ENCODE measurements at regions not wholly inside any gene's neighbourhood (a gene's known extent, or its start where the extent isn't known, plus 50 kb on each side); places are given as distances from the start of the nearest gene placed in this dataset.

GRCh38 chr3:124293584-124293983 lies 301.7 kb upstream of the ROPN1 start:
- H3K36me3 ChIP-seq (ENCODE audit: control insufficient read depth, insufficient read depth, low read length), result no peaks in the 10 kb centered on the region

GRCh38 chr3:124295362-124295761 lies 303.4 kb upstream of the ROPN1 start:
- WGBS, 2 experiments (ENCODE audit: insufficient coverage in 2 of 2), result 100% methylated on average over 1 of the region's 3 CpGs; no CpG with 5 or more reads in 1 of the 2 experiments
- no peak overlapping the region for H3K27ac ChIP-seq (ENCODE audit: low read depth, low read length, severe bottlenecking)
- H3K36me3 ChIP-seq (ENCODE audit: control insufficient read depth, insufficient read depth, low read length), result no peaks in the 10 kb centered on the region
- no peaks in the 10 kb centered on the region for H3K9me3 ChIP-seq (ENCODE audit: control insufficient read depth, low read length)
- no peak overlapping the region for H3K4me3 ChIP-seq (ENCODE audit: extremely low read depth, insufficient read depth, low read length, poor library complexity, severe bottlenecking)
- peaks cover 10% of the 10 kb centered on the region for H3K4me1 ChIP-seq (ENCODE audit: control insufficient read depth, insufficient read depth, low read length, poor library complexity, severe bottlenecking)

More at GRCh38 chr3:124293584-124293983, 301.7 kb upstream of the ROPN1 start:
- no peak overlapping the region for H3K4me3 ChIP-seq (ENCODE audit: extremely low read depth, insufficient read depth, low read length, poor library complexity, severe bottlenecking)
- no CpG with 5 or more reads among the region's 2 CpGs for WGBS, 2 experiments (ENCODE audit: insufficient coverage in 2 of 2)
- H3K9me3 ChIP-seq (ENCODE audit: control insufficient read depth, low read length), result peaks cover 4% of the 10 kb centered on the region
- H3K27ac ChIP-seq (ENCODE audit: low read depth, low read length, severe bottlenecking), result no peak overlapping the region
- H3K4me1 ChIP-seq (ENCODE audit: control insufficient read depth, insufficient read depth, low read length, poor library complexity, severe bottlenecking), result peaks cover 3% of the 10 kb centered on the region

GRCh38 chr3:124296406-124296805 lies 304.5 kb upstream of the ROPN1 start:
- WGBS, 2 experiments (ENCODE audit: insufficient coverage in 2 of 2), result 94 to 96% methylated on average over 6 to 7 of the region's 7 CpGs
- H3K4me3 ChIP-seq (ENCODE audit: extremely low read depth, insufficient read depth, low read length, poor library complexity, severe bottlenecking), result no peak overlapping the region
- H3K9me3 ChIP-seq (ENCODE audit: control insufficient read depth, low read length), result no peaks in the 10 kb centered on the region
- no peaks in the 10 kb centered on the region for H3K36me3 ChIP-seq (ENCODE audit: control insufficient read depth, insufficient read depth, low read length)
- H3K27ac ChIP-seq (ENCODE audit: low read depth, low read length, severe bottlenecking), result no peak overlapping the region
- H3K4me1 ChIP-seq (ENCODE audit: control insufficient read depth, insufficient read depth, low read length, poor library complexity, severe bottlenecking), result peaks cover 10% of the 10 kb centered on the region

- H3K4me1 ChIP-seq (ENCODE audit: control insufficient read depth, insufficient read depth, low read length, poor library complexity, severe bottlenecking), result peaks cover 10% of the 10 kb centered on the region
These were observed 305.4 kb upstream of the ROPN1 start for GRCh38 chr3:124297062-124297980.

GRCh38 chr3:124298301-124298700 lies 306.4 kb upstream of the ROPN1 start:
- Histone ChIP-seq H3K4me1 (ENCODE audit: control insufficient read depth, insufficient read depth, low read length, poor library complexity, severe bottlenecking) (peaks cover 10% of the 10 kb centered on the region), H3K27ac (ENCODE audit: low read depth, low read length, severe bottlenecking) (no peak overlapping the region), H3K9me3 (ENCODE audit: control insufficient read depth, low read length) (no peaks in the 10 kb centered on the region), H3K4me3 (ENCODE audit: extremely low read depth, insufficient read depth, low read length, poor library complexity, severe bottlenecking) (no peak overlapping the region), H3K36me3 (ENCODE audit: control insufficient read depth, insufficient read depth, low read length) (no peaks in the 10 kb centered on the region)
- WGBS, 2 experiments (ENCODE audit: insufficient coverage in 2 of 2), result 90 to 100% methylated on average over 2 to 5 of the region's 5 CpGs

More at GRCh38 chr3:124297062-124297980, 305.4 kb upstream of the ROPN1 start:
- no peaks in the 10 kb centered on the region for H3K36me3 ChIP-seq (ENCODE audit: control insufficient read depth, insufficient read depth, low read length)
- no peak overlapping the region for H3K27ac ChIP-seq (ENCODE audit: low read depth, low read length, severe bottlenecking)
- 100% methylated on average over 1 of the region's 3 CpGs; no CpG with 5 or more reads in 1 of the 2 experiments for WGBS, 2 experiments (ENCODE audit: insufficient coverage in 2 of 2)
- H3K9me3 ChIP-seq (ENCODE audit: control insufficient read depth, low read length), result no peaks in the 10 kb centered on the region
- no peak overlapping the region for H3K4me3 ChIP-seq (ENCODE audit: extremely low read depth, insufficient read depth, low read length, poor library complexity, severe bottlenecking)

GRCh38 chr3:124298951-124299350 lies 307.0 kb upstream of the ROPN1 start:
- Histone ChIP-seq H3K4me1 (ENCODE audit: control insufficient read depth, insufficient read depth, low read length, poor library complexity, severe bottlenecking) (peaks cover 10% of the 10 kb centered on the region), H3K4me3 (ENCODE audit: extremely low read depth, insufficient read depth, low read length, poor library complexity, severe bottlenecking) (no peak overlapping the region), H3K36me3 (ENCODE audit: control insufficient read depth, insufficient read depth, low read length) (no peaks in the 10 kb centered on the region), H3K9me3 (ENCODE audit: control insufficient read depth, low read length) (no peaks in the 10 kb centered on the region), H3K27ac (ENCODE audit: low read depth, low read length, severe bottlenecking) (no peak overlapping the region)
- WGBS, 2 experiments (ENCODE audit: insufficient coverage in 2 of 2), result 76 to 86% methylated on average over 4 of the region's 6 CpGs

- H3K9me3 ChIP-seq (ENCODE audit: control insufficient read depth, low read length), result no peaks in the 10 kb centered on the region
- no peaks in the 10 kb centered on the region for H3K36me3 ChIP-seq (ENCODE audit: control insufficient read depth, insufficient read depth, low read length)
- no peak overlapping the region for H3K27ac ChIP-seq (ENCODE audit: low read depth, low read length, severe bottlenecking)
- H3K4me3 ChIP-seq (ENCODE audit: extremely low read depth, insufficient read depth, low read length, poor library complexity, severe bottlenecking), result no peak overlapping the region
- H3K4me1 ChIP-seq (ENCODE audit: control insufficient read depth, insufficient read depth, low read length, poor library complexity, severe bottlenecking), result peaks cover 10% of the 10 kb centered on the region
- 80 to 100% methylated on average over 1 of the region's 1 CpG for WGBS, 2 experiments (ENCODE audit: insufficient coverage in 2 of 2)
These were observed 307.9 kb upstream of the ROPN1 start for GRCh38 chr3:124299831-124300230.

GRCh38 chr3:124300416-124300815 lies 308.5 kb upstream of the ROPN1 start:
- WGBS, 2 experiments (ENCODE audit: insufficient coverage in 2 of 2), result 91 to 95% methylated on average over 4 of the region's 4 CpGs
- no peak overlapping the region for H3K4me3 ChIP-seq (ENCODE audit: extremely low read depth, insufficient read depth, low read length, poor library complexity, severe bottlenecking)
- no peaks in the 10 kb centered on the region for H3K9me3 ChIP-seq (ENCODE audit: control insufficient read depth, low read length)
- no peaks in the 10 kb centered on the region for H3K36me3 ChIP-seq (ENCODE audit: control insufficient read depth, insufficient read depth, low read length)
- peaks cover 10% of the 10 kb centered on the region for H3K4me1 ChIP-seq (ENCODE audit: control insufficient read depth, insufficient read depth, low read length, poor library complexity, severe bottlenecking)
- H3K27ac ChIP-seq (ENCODE audit: low read depth, low read length, severe bottlenecking), result no peak overlapping the region

- peaks cover 9% of the 10 kb centered on the region for H3K4me1 ChIP-seq (ENCODE audit: control insufficient read depth, insufficient read depth, low read length, poor library complexity, severe bottlenecking)
These were observed 311.5 kb upstream of the ROPN1 start for GRCh38 chr3:124303305-124303910.

GRCh38 chr3:124306665-124307064 lies 314.7 kb upstream of the ROPN1 start:
- Histone ChIP-seq H3K9me3 (ENCODE audit: control insufficient read depth, low read length) (no peaks in the 10 kb centered on the region), H3K27ac (ENCODE audit: low read depth, low read length, severe bottlenecking) (no peak overlapping the region)

More at GRCh38 chr3:124303305-124303910, 311.5 kb upstream of the ROPN1 start:
- Histone ChIP-seq H3K9me3 (ENCODE audit: control insufficient read depth, low read length) (no peaks in the 10 kb centered on the region), H3K27ac (ENCODE audit: low read depth, low read length, severe bottlenecking) (no peak overlapping the region), H3K36me3 (ENCODE audit: control insufficient read depth, insufficient read depth, low read length) (no peaks in the 10 kb centered on the region), H3K4me3 (ENCODE audit: extremely low read depth, insufficient read depth, low read length, poor library complexity, severe bottlenecking) (no peak overlapping the region)
- 88 to 100% methylated on average over 1 to 2 of the region's 5 CpGs for WGBS, 2 experiments (ENCODE audit: insufficient coverage in 2 of 2)

GRCh38 chr3:124313621-124314020 lies 321.7 kb upstream of the ROPN1 start:
- no peaks in the 10 kb centered on the region for H3K9me3 ChIP-seq (ENCODE audit: control insufficient read depth, low read length)
- H3K27ac ChIP-seq (ENCODE audit: low read depth, low read length, severe bottlenecking), result no peak overlapping the region
- no peaks in the 10 kb centered on the region for H3K4me1 ChIP-seq (ENCODE audit: control insufficient read depth, insufficient read depth, low read length, poor library complexity, severe bottlenecking)
- H3K36me3 ChIP-seq (ENCODE audit: control insufficient read depth, insufficient read depth, low read length), result no peaks in the 10 kb centered on the region
- WGBS, 2 experiments (ENCODE audit: insufficient coverage in 2 of 2), result 77 to 93% methylated on average over 3 of the region's 3 CpGs
- no peak overlapping the region for H3K4me3 ChIP-seq (ENCODE audit: extremely low read depth, insufficient read depth, low read length, poor library complexity, severe bottlenecking)

More at GRCh38 chr3:124306665-124307064, 314.7 kb upstream of the ROPN1 start:
- Histone ChIP-seq H3K36me3 (ENCODE audit: control insufficient read depth, insufficient read depth, low read length) (no peaks in the 10 kb centered on the region), H3K4me3 (ENCODE audit: extremely low read depth, insufficient read depth, low read length, poor library complexity, severe bottlenecking) (no peak overlapping the region), H3K4me1 (ENCODE audit: control insufficient read depth, insufficient read depth, low read length, poor library complexity, severe bottlenecking) (no peaks in the 10 kb centered on the region)

All from mesodermal cell (in vitro differentiated cells).